GM12875 (cell line): ENCODE measurements at regions not wholly inside any gene's neighbourhood (a gene's known extent, or its start where the extent isn't known, plus 50 kb on each side); places are given as distances from the start of the nearest gene placed in this dataset.

Experiments used
- H3K4me3 ChIP-seq: one replicate; pipeline ENCODE4 v1.5.1; 2011; ENCODE audit warnings: low read depth, low read length, control low read depth
- TF ChIP-seq, protein P1 (sequence below): IDR thresholded peaks from 2 replicates; pipeline ENCODE4 v1.5.1; 2011; ENCODE audit warnings: low read depth, mild to moderate bottlenecking, control low read depth, inconsistent platforms, low read length, moderate library complexity, borderline replicate concordance; ENCODE audit not compliant: insufficient read depth

DNA sequence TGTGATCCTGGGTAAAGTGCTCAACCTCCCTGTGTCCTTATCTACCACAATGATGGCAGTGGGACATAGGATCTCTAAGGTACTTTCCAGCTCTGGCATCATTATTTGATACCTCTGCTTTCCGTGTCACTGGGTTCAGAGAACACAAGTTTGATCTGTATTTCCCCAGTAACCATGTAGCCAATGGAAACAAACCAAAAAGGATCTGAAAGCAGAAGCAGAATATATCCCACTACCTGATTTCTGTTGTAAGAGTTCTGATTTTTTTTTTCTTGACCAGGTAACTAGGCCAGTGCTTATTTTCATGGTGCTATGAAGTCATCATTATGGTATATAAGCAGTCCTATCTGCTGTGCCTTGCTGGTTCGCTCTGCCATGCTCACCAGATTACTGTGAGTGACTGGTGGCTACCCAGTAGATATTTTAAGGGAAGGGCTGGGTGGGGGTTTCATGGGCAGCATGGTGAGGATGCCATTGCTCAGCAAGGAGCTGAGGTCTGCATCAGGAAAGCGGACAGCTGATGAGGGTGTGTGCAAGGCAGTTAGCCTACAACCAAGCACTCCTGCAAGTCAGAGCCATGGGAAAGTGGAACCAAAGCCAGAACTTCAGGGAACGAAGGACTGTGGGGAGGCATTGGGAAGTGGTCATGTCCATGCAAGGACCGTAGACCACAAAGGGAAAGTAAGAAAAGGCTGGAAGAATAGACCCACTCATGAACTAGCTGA, 104.9 kb upstream of the EDEM3 start:
- TF ChIP-seq, protein P1, sequence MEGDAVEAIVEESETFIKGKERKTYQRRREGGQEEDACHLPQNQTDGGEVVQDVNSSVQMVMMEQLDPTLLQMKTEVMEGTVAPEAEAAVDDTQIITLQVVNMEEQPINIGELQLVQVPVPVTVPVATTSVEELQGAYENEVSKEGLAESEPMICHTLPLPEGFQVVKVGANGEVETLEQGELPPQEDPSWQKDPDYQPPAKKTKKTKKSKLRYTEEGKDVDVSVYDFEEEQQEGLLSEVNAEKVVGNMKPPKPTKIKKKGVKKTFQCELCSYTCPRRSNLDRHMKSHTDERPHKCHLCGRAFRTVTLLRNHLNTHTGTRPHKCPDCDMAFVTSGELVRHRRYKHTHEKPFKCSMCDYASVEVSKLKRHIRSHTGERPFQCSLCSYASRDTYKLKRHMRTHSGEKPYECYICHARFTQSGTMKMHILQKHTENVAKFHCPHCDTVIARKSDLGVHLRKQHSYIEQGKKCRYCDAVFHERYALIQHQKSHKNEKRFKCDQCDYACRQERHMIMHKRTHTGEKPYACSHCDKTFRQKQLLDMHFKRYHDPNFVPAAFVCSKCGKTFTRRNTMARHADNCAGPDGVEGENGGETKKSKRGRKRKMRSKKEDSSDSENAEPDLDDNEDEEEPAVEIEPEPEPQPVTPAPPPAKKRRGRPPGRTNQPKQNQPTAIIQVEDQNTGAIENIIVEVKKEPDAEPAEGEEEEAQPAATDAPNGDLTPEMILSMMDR = no peak
- H3K4me3 ChIP-seq = no peak overlapping the region

DNA sequence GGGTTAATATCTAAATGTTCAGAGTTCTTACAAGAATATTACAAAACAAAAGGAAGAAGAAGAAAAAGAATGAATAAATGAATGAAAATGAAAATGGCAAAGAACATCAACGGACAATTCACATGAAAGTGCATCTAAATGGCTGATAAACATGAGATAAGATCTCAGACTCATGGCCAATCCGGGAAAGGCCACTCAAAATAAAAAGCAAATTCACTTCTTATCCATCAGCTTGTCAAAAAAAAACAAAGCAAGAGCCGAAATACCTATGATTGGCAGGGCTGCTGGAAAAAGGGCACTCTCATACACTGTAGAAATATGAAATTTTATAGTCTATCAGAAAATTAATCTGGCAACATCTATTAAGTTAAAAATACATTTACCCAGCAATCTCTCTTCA, 103.6 kb upstream of the EDEM3 start:
- H3K4me3 ChIP-seq = no peak overlapping the region
- TF ChIP-seq, protein P1 = no peak

DNA sequence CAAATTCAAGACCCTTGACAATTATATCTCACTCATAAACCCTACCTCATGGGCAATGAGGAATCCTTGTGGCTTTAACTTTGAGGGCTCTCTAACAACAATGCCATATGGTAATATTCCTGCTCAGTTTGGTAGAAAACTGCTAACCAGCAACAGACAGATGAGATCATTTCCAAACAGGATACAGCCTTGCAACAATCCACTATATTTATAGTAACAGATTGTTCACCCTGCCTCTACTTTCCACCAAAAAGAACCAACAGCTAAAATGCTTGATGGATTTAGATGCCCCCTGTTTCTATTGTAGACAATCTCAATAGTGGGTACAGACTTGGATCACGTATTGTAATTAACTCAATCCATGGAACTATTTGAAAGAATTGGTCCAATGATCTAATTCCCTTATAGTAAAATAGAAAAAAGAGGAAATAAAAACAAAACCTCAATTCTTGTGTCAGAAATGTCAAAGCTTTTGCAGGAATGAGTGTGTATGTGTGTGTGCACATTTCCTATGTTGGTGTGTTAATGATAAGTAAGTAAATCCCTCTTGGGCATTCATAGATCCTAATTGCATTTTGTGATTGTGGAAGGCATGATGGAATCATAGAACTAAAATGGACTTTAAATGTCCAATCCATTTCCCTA, 100.0 kb upstream of the EDEM3 start:
- no peak overlapping the region for H3K4me3 ChIP-seq
- TF ChIP-seq, protein P1 = no peak

DNA sequence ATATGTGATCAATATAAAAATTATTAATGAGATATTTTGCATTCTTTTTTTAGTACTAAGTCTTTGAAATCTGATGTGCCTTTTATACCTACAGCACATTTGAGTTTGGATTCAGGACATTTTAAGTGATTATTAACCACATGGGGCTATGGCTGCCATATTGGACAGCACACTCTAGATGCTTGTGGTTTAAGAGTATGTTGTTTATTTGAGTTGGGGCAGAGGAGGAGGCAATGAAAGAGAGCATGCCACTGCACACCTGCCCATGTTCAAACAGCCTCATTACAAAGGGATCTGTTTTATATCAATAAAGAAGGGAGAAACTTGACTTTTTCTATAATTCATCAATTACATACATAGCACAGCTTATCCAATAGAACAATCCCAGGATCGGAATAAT, 99.4 kb upstream of the EDEM3 start:
- TF ChIP-seq, protein P1 = no peak
- H3K4me3 ChIP-seq = no peak overlapping the region

DNA sequence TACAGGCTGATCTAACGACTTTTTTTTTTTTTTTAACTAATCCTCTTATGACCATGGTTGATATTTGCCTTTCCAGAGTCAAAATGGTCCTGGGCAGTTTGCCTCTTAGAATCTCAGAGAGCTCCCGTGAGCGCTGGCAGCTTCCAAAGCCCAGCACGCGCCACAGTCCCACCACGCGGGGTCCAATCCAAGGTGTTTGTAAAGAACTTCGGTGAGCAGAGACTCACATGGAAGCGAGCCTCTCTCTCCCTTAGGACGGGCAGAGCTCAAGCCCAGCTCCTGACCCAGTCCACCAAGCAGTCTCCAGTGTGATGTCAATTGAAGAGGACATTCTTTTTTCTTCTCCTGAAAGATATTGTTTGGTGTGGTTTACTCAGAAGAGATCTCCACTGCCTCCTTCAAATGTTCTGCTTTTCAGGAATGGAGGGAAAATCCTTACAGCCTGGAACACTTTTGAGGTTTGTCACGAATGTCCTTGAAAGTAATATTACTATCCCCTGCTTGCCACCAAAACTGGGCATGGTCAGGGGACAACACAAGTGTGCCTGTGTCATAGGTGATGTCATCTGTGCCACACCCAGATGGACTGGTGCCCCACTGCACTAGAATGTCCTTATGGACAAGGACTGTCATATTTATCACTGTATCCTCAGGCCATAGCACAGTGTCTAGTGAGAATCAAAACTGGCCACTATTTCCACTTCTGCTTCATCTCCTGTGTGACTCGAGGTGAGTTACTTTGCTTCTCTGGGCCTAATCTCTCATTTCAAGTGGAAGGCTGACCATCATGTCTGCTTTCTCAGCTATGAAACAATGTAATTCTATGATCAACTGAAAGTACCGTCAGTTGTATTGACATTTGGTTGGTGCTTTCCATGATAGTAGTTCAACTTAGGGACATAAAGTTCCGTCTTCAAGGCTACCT, 97.4 kb upstream of the EDEM3 start:
- TF ChIP-seq, protein P1 = no peak
- H3K4me3 ChIP-seq = no peak overlapping the region

DNA sequence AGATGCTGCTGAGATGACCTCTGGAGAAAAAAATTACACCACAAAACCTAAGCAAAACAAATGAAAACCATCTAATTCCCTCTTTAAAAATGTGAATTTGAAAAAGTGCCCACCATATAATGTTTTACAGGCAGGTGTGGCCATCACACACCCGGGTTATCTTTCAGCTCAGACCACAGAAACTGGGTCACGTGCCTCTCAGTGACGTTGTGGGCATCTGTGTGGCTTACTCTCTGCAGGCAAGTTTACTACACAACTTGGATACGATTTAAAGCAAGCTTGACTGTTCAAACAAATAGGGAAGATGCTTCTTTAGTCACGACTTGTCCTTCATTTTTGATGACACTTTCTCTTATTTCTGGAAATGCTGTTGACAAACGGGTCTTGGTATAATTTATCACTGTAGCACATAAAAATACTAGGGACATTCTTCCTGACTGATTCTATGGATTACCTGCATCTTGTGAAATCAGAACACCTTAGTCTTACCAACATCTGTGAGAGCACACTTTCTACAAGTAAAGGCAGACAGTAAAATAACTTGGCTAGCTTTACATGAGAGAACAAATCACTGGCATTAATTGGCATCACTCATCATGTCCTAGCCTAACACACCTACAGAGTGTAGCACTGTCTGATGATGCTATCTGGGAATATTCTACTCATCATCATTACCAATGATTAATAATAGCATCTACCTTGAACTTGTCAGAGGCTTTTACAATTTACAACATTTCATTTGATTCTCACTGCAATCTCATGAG, 89.3 kb upstream of the EDEM3 start:
- no peak overlapping the region for H3K4me3 ChIP-seq
- TF ChIP-seq, protein P1 = no peak
